ENCODE measurements at regions not wholly inside any gene's neighbourhood (a gene's known extent, or its start where the extent isn't known, plus 50 kb on each side); places are given as distances from the start of the nearest gene placed in this dataset.

DNA sequence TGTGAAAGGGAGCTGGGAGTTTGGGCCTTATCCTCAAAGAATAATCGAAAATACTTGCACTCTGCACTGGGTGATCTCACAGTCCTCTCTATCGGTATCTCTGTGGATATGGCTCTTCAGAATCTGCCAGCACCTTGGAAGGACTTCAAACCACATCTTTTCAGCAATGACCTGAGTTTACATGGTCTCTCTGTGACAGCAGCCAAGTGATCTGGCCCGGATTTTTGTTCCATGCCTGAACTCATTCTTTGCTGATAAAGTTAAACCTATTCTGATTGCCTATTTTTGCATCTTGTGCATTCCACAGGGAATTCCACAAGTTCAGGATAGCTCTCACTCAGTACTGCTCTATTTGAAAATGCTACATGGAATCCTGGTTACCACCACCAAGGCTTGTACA is 98.9 kb downstream of the HDGFL1 start:
- TF ChIP-seq SMC3 (IDR thresholded peaks at IDR 0.05; ENCODE audit: low read depth, low read length) (no peak), POLR2A (IDR thresholded peaks at IDR 0.05; ENCODE audit: low read depth, low read length) (no peak), BHLHE40 (IDR thresholded peaks at IDR 0.05; ENCODE audit: low read depth, low read length) (no peak), MXI1 (IDR thresholded peaks at IDR 0.05; ENCODE audit: borderline replicate concordance, low read depth, low read length) (no peak), RFX5 (IDR thresholded peaks at IDR 0.05; ENCODE audit: low read depth, low read length) (no peak), FOS (IDR thresholded peaks at IDR 0.05; ENCODE audit: low read depth, low read length) (no peak), RAD21 (IDR thresholded peaks at IDR 0.05; ENCODE audit: low read length) (no peak), CEBPB (IDR thresholded peaks at IDR 0.05; ENCODE audit: low read depth, low read length) (no peak), MAZ (IDR thresholded peaks at IDR 0.05; ENCODE audit: borderline replicate concordance, low read depth, low read length) (no peak), CHD1 (IDR thresholded peaks at IDR 0.05; ENCODE audit: low read depth, low read length) (no peak)
- TF ChIP-seq, protein P1, sequence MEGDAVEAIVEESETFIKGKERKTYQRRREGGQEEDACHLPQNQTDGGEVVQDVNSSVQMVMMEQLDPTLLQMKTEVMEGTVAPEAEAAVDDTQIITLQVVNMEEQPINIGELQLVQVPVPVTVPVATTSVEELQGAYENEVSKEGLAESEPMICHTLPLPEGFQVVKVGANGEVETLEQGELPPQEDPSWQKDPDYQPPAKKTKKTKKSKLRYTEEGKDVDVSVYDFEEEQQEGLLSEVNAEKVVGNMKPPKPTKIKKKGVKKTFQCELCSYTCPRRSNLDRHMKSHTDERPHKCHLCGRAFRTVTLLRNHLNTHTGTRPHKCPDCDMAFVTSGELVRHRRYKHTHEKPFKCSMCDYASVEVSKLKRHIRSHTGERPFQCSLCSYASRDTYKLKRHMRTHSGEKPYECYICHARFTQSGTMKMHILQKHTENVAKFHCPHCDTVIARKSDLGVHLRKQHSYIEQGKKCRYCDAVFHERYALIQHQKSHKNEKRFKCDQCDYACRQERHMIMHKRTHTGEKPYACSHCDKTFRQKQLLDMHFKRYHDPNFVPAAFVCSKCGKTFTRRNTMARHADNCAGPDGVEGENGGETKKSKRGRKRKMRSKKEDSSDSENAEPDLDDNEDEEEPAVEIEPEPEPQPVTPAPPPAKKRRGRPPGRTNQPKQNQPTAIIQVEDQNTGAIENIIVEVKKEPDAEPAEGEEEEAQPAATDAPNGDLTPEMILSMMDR (conservative IDR thresholded peaks at IDR 0.05; ENCODE audit: low read depth, low read length): no peak
- TF ChIP-seq, protein P2, sequence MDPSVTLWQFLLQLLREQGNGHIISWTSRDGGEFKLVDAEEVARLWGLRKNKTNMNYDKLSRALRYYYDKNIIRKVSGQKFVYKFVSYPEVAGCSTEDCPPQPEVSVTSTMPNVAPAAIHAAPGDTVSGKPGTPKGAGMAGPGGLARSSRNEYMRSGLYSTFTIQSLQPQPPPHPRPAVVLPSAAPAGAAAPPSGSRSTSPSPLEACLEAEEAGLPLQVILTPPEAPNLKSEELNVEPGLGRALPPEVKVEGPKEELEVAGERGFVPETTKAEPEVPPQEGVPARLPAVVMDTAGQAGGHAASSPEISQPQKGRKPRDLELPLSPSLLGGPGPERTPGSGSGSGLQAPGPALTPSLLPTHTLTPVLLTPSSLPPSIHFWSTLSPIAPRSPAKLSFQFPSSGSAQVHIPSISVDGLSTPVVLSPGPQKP (IDR thresholded peaks at IDR 0.05; ENCODE audit: borderline replicate concordance, low read depth, low read length): no peak
- TF ChIP-seq, protein P3, sequence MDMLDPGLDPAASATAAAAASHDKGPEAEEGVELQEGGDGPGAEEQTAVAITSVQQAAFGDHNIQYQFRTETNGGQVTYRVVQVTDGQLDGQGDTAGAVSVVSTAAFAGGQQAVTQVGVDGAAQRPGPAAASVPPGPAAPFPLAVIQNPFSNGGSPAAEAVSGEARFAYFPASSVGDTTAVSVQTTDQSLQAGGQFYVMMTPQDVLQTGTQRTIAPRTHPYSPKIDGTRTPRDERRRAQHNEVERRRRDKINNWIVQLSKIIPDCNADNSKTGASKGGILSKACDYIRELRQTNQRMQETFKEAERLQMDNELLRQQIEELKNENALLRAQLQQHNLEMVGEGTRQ (IDR thresholded peaks at IDR 0.05; ENCODE audit: low read depth, low read length): no peak
